IMR-90 (cell line): ENCODE measurements at regions not wholly inside any gene's neighbourhood (a gene's known extent, or its start where the extent isn't known, plus 50 kb on each side); places are given as distances from the start of the nearest gene placed in this dataset.

Experiments used
- ATAC-seq: fragments of 200-7000 bp; cut with Tn5 transposase; 2 replicates; pipeline ENCODE4 v1.9.1; 2020; ENCODE audit warnings: low read depth, mild to moderate bottlenecking, moderate library complexity
- BruUV-seq: library from RNA; stranded (reverse); fragments of 400-500 nt; replicated peaks from 2 replicates; lab custom pipeline; 2021; lab: Mats Ljungman, UMichigan
- CTCF ChIA-PET: fragments of 300-600 bp; formaldehyde crosslinking; extraction: SDS; loops from one replicate; lab custom pipeline; 2021; ENCODE audit warnings: antibody characterized with exemption; lab: Yijun Ruan, JAX
- POLR2A ChIA-PET: fragments of 300-600 bp; sonication (Branson Sonifier 250); formaldehyde crosslinking; loops from one replicate; lab custom pipeline; 2022; ENCODE audit warnings: antibody characterized with exemption; ENCODE audit not compliant: unreplicated experiment; lab: Charles Lee
- DNase-seq: peaks from one replicate; pipeline ENCODE4 v3.0.0; 2013
- H2AFZ ChIP-seq: replicated peaks from 2 replicates; pipeline ENCODE3; 2013; ENCODE audit warnings: low read length, mild to moderate bottlenecking; ENCODE audit not compliant: poor library complexity
- H2AK5ac ChIP-seq: 2 replicates; pipeline ENCODE4 v1.6.1; 2013; ENCODE audit warnings: low read depth, low read length, inconsistent platforms
- H2AK9ac ChIP-seq: replicated peaks from 2 replicates; pipeline ENCODE3; 2013; ENCODE audit warnings: mild to moderate bottlenecking, low read depth, low read length, moderate library complexity; ENCODE audit not compliant: poor library complexity
- H2BK120ac ChIP-seq: 2 replicates; pipeline ENCODE4 v1.6.1; 2013; ENCODE audit warnings: low read depth, low read length, inconsistent platforms
- H2BK15ac ChIP-seq: 3 replicates; pipeline ENCODE4 v1.6.1; 2013; ENCODE audit warnings: low read depth, low read length, inconsistent platforms
- H2BK20ac ChIP-seq: 2 replicates; pipeline ENCODE4 v1.6.1; 2013; ENCODE audit warnings: low read depth, mild to moderate bottlenecking, inconsistent platforms, low read length, moderate library complexity
- H2BK5ac ChIP-seq: 2 replicates; pipeline ENCODE4 v1.6.1; 2013; ENCODE audit warnings: mild to moderate bottlenecking, low read depth, low read length, inconsistent platforms; ENCODE audit not compliant: poor library complexity, severe bottlenecking
- H3K14ac ChIP-seq: replicated peaks from 2 replicates; pipeline ENCODE4 v1.6.1; 2013; ENCODE audit warnings: low read depth, low read length, inconsistent platforms
- H3K18ac ChIP-seq: 2 replicates; pipeline ENCODE4 v1.6.1; 2013; ENCODE audit warnings: low read depth, low read length, control low read depth
- H3K23ac ChIP-seq: 2 replicates; pipeline ENCODE4 v1.6.1; 2013; ENCODE audit warnings: low read depth, low read length, inconsistent platforms
- H3K27ac ChIP-seq: 2 replicates; pipeline ENCODE4 v1.5.1; 2013; ENCODE audit warnings: mild to moderate bottlenecking, control low read depth, low read length; ENCODE audit not compliant: insufficient read depth
- H3K27me3 ChIP-seq: 2 replicates; pipeline ENCODE4 v1.6.1; 2013; ENCODE audit warnings: low read length; ENCODE audit not compliant: control insufficient read depth, insufficient read depth
- H3K36me3 ChIP-seq: 2 replicates; pipeline ENCODE4 v1.6.1; 2013; ENCODE audit warnings: low read length, mixed read lengths; ENCODE audit not compliant: control insufficient read depth, insufficient read depth
- H3K4ac ChIP-seq: 2 replicates; pipeline ENCODE4 v1.6.1; 2013; ENCODE audit warnings: low read depth, low read length, inconsistent platforms
- H3K4me1 ChIP-seq: 2 replicates; pipeline ENCODE4 v1.6.1; 2013; ENCODE audit warnings: low read length, mixed read lengths; ENCODE audit not compliant: control insufficient read depth, insufficient read depth
- H3K4me2 ChIP-seq: 2 replicates; pipeline ENCODE4 v1.6.1; 2013; ENCODE audit warnings: low read depth, mild to moderate bottlenecking, control low read depth, low read length, moderate library complexity
- H3K4me3 ChIP-seq: 2 replicates; pipeline ENCODE4 v1.5.1; 2013; ENCODE audit warnings: low read depth, mild to moderate bottlenecking, control low read depth, low read length, moderate library complexity; ENCODE audit not compliant: insufficient read depth
- H3K56ac ChIP-seq: 2 replicates; pipeline ENCODE4 v1.6.1; 2013; ENCODE audit warnings: low read length, inconsistent platforms; ENCODE audit not compliant: insufficient read depth; ENCODE audit errors: extremely low read depth
- H3K79me1 ChIP-seq, 2 experiments: 2 replicates each; pipeline ENCODE4 v1.6.1; 2013; ENCODE audit warnings: low read length in 2 of 2, inconsistent platforms in 1 of 2, low read depth in 1 of 2
- H3K9ac ChIP-seq: 2 replicates; pipeline ENCODE4 v1.6.1; 2013; ENCODE audit warnings: low read depth, low read length, control low read depth
- H3K9me1 ChIP-seq: 2 replicates; pipeline ENCODE4 v1.6.1; 2013; ENCODE audit warnings: low read length, inconsistent platforms; ENCODE audit not compliant: insufficient read depth
- H3K9me3 ChIP-seq: 2 replicates; pipeline ENCODE4 v1.6.1; 2013; ENCODE audit warnings: low read length; ENCODE audit not compliant: control insufficient read depth, insufficient read depth
- H4K20me1 ChIP-seq: 2 replicates; pipeline ENCODE4 v1.6.1; 2013; ENCODE audit warnings: low read length, inconsistent platforms; ENCODE audit not compliant: insufficient read depth
- H4K5ac ChIP-seq: 2 replicates; pipeline ENCODE4 v1.6.1; 2013; ENCODE audit warnings: mild to moderate bottlenecking, low read depth, low read length, control low read depth
- H4K8ac ChIP-seq, 2 experiments: 2 replicates each; pipeline ENCODE4 v1.6.1; 2013; ENCODE audit warnings: low read depth in 2 of 2, low read length in 2 of 2, control low read depth in 1 of 2, inconsistent platforms in 1 of 2
- H4K91ac ChIP-seq: 2 replicates; pipeline ENCODE4 v1.6.1; 2013; ENCODE audit warnings: low read depth, low read length, inconsistent platforms; ENCODE audit not compliant: insufficient read depth
- CTCF ChIP-seq: conservative IDR thresholded peaks from 2 replicates; pipeline ENCODE4 v1.5.1; 2012; ENCODE audit warnings: mild to moderate bottlenecking, low read depth, low read length, improper control_type of control experiment
- MAFK ChIP-seq: IDR thresholded peaks from 2 replicates; pipeline ENCODE4 v1.6.1; 2012; ENCODE audit warnings: low read depth, low read length, improper control_type of control experiment
- MAZ ChIP-seq: IDR thresholded peaks from 2 replicates; pipeline ENCODE4 v1.6.1; 2012; ENCODE audit warnings: low read depth, mild to moderate bottlenecking, low read length, improper control_type of control experiment, moderate library complexity, borderline replicate concordance
- NFE2L2 ChIP-seq: fragments of 150-350 bp; IDR thresholded peaks from 2 replicates; pipeline ENCODE4 v1.6.1; 2016; ENCODE audit warnings: low read depth, mild to moderate bottlenecking, low read length
- POLR2A ChIP-seq: IDR thresholded peaks from 2 replicates; pipeline ENCODE4 v1.6.1; 2012; ENCODE audit warnings: mild to moderate bottlenecking, low read depth, low read length
- RCOR1 ChIP-seq: IDR thresholded peaks from 2 replicates; pipeline ENCODE4 v1.6.1; 2012; ENCODE audit warnings: mild to moderate bottlenecking, low read length, improper control_type of control experiment; ENCODE audit not compliant: insufficient replicate concordance
- RFX5 ChIP-seq: IDR thresholded peaks from 2 replicates; pipeline ENCODE4 v1.8.0; 2012; ENCODE audit warnings: low read depth, mild to moderate bottlenecking, low read length, moderate library complexity
- SMC3 ChIP-seq: fragments of 150-350 bp; IDR thresholded peaks from 2 replicates; pipeline ENCODE4 v1.6.1; 2016; ENCODE audit warnings: low read depth, mild to moderate bottlenecking, antibody characterized with exemption, low read length, moderate library complexity
- USF2 ChIP-seq: fragments of 150-350 bp; IDR thresholded peaks from 2 replicates; pipeline ENCODE4 v1.6.1; 2017; ENCODE audit warnings: mild to moderate bottlenecking, antibody characterized with exemption, low read length, low read depth
- WGBS, 2 experiments: methylation state at CpG; one replicate each; pipeline versions ENCODE4 v1.1.5 to v1.1.7; 2013; ENCODE audit warnings: missing lambda C conversion rate in 2 of 2; ENCODE audit not compliant: insufficient read length in 1 of 2; ENCODE audit errors: extremely low coverage in 2 of 2; 5-methylcytosine and 5-hydroxymethylcytosine counted together
- dilution Hi-C: fragments of 300-500 bp; cut with HindIII; formaldehyde crosslinking; loops from one replicate; pipeline ENCODE4 v1.14.3; 2018; ENCODE audit warnings: low sequenced_read_pairs; ENCODE audit not compliant: unreplicated experiment
- in situ Hi-C: fragments of 300-500 bp; cut with MboI; formaldehyde crosslinking; loops from 3 replicates; pipeline ENCODE4 v1.14.3; 2019; ENCODE audit warnings: low sequenced_read_pairs, inconsistent platforms, mixed read lengths
- intact Hi-C: fragments of 100-400 bp; cut with micrococcal nuclease; formaldehyde crosslinking; loops from 2 replicates; pipeline ENCODE4 v1.10.0; 2022

DNA sequence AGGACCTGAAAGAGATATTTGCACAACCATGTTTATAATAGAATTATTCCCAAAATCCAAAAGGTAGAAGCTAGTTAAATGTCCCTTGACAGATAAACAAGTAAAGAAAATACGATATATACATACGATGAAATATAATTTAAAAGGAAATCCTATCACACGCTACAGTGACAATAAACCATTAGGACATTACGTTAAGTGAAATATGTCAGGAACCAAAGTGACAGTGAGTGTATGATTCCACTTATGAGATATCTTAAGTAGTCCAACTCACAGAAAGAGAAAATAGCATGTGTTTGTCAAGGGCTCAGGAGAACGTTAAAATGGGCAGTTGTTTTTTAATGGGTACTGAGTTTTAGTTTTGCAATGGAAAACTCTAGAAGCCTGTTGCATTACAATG, 212.7 kb upstream of the PMFBP1 start:
- Histone ChIP-seq H3K9me3 (no peaks in the 10 kb centered on the region), H3K18ac (no peak overlapping the region), H3K56ac (no peak overlapping the region), H4K5ac (no peak overlapping the region), H3K4me1 (no peaks in the 10 kb centered on the region), H2AK5ac (no peak overlapping the region), H3K4me3 (no peak overlapping the region), H4K20me1 (no peaks in the 10 kb centered on the region), H2BK5ac (no peak overlapping the region), H4K8ac (no peak overlapping the region), H3K27ac (no peak overlapping the region), H3K23ac (no peak overlapping the region), H4K91ac (no peak overlapping the region), H2AK9ac (no peak overlapping the region), H3K14ac (no peak overlapping the region), H3K27me3 (no peaks in the 10 kb centered on the region), H2AFZ (no peak overlapping the region), H3K9ac (no peak overlapping the region), H2BK120ac (no peak overlapping the region), H3K79me1 (no peaks in the 10 kb centered on the region), H3K9me1 (no peaks in the 10 kb centered on the region), H3K36me3 (no peaks in the 10 kb centered on the region), H2BK15ac (no peak overlapping the region), H2BK20ac (no peak overlapping the region), H3K4me2 (no peak overlapping the region), H3K4ac (no peak overlapping the region)
- ATAC-seq (no peak), DNase-seq (no peak)
- ChIA-PET POLR2A (no interaction called here), CTCF (no interaction called here)
- no TSS peak for BruUV-seq
- WGBS, 2 experiments: no CpG with 5 or more reads among the region's 5 CpGs
- TF ChIP-seq USF2 (no peak), NFE2L2 (no peak), CTCF (no peak), RFX5 (no peak), MAZ (no peak), RCOR1 (no peak), SMC3 (no peak), MAFK (no peak), POLR2A (no peak)
- dilution Hi-C loops (no loop called here), in situ Hi-C loops (no loop called here), intact Hi-C loops (no loop called here)
